ENCODE measurements at regions not wholly inside any gene's neighbourhood (a gene's known extent, or its start where the extent isn't known, plus 50 kb on each side); places are given as distances from the start of the nearest gene placed in this dataset.

- no peaks in the 10 kb centered on the region for H3K4me1 ChIP-seq
- no peak overlapping the region for H3K27ac ChIP-seq
- no peaks in the 10 kb centered on the region for H3K27me3 ChIP-seq
- intact Hi-C loops (cut with DNase I), result no loop called here
- no peaks in the 10 kb centered on the region for H3K36me3 ChIP-seq
- no peak overlapping the region for H3K4me3 ChIP-seq
- TF ChIP-seq, protein P1, sequence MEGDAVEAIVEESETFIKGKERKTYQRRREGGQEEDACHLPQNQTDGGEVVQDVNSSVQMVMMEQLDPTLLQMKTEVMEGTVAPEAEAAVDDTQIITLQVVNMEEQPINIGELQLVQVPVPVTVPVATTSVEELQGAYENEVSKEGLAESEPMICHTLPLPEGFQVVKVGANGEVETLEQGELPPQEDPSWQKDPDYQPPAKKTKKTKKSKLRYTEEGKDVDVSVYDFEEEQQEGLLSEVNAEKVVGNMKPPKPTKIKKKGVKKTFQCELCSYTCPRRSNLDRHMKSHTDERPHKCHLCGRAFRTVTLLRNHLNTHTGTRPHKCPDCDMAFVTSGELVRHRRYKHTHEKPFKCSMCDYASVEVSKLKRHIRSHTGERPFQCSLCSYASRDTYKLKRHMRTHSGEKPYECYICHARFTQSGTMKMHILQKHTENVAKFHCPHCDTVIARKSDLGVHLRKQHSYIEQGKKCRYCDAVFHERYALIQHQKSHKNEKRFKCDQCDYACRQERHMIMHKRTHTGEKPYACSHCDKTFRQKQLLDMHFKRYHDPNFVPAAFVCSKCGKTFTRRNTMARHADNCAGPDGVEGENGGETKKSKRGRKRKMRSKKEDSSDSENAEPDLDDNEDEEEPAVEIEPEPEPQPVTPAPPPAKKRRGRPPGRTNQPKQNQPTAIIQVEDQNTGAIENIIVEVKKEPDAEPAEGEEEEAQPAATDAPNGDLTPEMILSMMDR (IDR thresholded peaks at IDR 0.05), result no peak
- DNase-seq (no peak), ATAC-seq (no peak)
- H3K9me3 ChIP-seq, result no peaks in the 10 kb centered on the region
Observed at GRCh38 chr18:45496741-45497140, 118.5 kb upstream of the SLC14A2 start.

DNA sequence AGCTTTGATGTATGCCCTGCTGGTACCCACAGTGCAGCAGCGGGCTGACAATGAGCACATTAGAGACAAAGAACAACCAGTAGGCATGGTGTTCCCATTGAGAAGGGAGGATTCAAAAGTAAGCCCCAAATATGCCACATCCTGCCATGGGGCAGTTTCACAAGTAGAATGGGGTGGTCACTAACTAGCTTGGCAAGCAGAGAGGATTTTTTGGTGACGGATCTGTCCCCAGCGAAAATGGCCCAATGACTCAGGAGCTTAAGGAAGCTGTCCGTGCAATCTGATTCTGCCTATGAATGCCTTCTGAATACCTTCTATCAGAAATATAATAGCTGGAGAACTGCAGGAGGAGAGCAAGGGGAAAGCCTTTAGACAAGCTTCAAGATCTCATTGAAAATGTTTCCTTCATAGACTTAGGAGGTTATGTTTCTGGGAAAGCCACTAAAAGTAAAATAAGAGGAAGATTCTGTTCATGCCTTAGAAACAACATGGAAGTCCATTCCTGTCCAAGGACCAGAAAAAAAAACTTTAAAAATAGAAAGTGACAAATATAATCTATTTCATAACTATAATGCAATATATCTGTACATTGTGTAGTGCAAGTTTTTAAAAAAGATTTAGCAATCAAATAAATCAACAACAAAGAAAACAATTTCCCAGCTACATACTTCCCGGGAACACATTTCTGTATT, 117.5 kb upstream of the SLC14A2 start:
- no peaks in the 10 kb centered on the region for H3K9me3 ChIP-seq
- no peaks in the 10 kb centered on the region for H3K27me3 ChIP-seq
- intact Hi-C loops (cut with DNase I), result no loop called here
- DNase-seq, result no peak
- no peak overlapping the region for H3K27ac ChIP-seq
- no peak for ATAC-seq
- no peaks in the 10 kb centered on the region for H3K4me1 ChIP-seq
- H3K36me3 ChIP-seq, result no peaks in the 10 kb centered on the region
- H3K4me3 ChIP-seq, result no peak overlapping the region
- TF ChIP-seq, protein P1 (IDR thresholded peaks at IDR 0.05), result no peak

- no peak overlapping the region for H3K4me3 ChIP-seq
- H3K27me3 ChIP-seq, result no peaks in the 10 kb centered on the region
- H3K4me1 ChIP-seq, result no peaks in the 10 kb centered on the region
- no peak for ATAC-seq
- H3K27ac ChIP-seq, result no peak overlapping the region
- intact Hi-C loops (cut with DNase I), result no loop called here
- TF ChIP-seq, protein P1 (IDR thresholded peaks at IDR 0.05), result no peak
- H3K36me3 ChIP-seq, result no peaks in the 10 kb centered on the region
- no peak for DNase-seq
- H3K9me3 ChIP-seq, result no peaks in the 10 kb centered on the region
Observed at GRCh38 chr18:45498287-45498658, 117.0 kb upstream of the SLC14A2 start.

DNA sequence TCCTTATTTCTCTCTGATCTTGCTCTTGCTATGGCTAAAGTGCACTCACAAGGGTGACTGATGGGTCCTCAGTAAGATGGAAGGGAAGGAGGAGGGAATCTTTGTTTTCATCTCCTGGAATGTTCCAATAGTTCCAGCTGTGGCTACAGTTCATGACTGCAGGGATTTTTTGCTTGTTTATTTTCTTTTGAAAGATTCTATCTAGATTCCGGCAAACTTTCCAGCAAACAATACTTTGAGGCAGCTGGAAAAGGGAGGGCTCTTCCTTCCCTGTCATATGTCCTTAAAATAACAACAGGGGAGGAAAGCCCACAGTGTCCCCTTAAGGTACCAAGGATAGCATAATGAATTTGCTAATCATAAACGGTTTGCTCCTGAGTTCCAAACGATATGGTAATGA, 111.3 kb upstream of the SLC14A2 start:
- ATAC-seq (no peak), DNase-seq (no peak)
- intact Hi-C loops (cut with DNase I), result no loop called here
- Histone ChIP-seq H3K36me3 (no peaks in the 10 kb centered on the region), H3K27ac (peak overlapping the region in 1 of 2 donors; percentile 33), H3K4me3 (no peak overlapping the region), H3K4me1 (no peaks in the 10 kb centered on the region), H3K9me3 (peaks cover 0 to 1% of the 10 kb centered on the region in 2 donors), H3K27me3 (no peaks in the 10 kb centered on the region)
- TF ChIP-seq, protein P1 (IDR thresholded peaks at IDR 0.05), result no peak

DNA sequence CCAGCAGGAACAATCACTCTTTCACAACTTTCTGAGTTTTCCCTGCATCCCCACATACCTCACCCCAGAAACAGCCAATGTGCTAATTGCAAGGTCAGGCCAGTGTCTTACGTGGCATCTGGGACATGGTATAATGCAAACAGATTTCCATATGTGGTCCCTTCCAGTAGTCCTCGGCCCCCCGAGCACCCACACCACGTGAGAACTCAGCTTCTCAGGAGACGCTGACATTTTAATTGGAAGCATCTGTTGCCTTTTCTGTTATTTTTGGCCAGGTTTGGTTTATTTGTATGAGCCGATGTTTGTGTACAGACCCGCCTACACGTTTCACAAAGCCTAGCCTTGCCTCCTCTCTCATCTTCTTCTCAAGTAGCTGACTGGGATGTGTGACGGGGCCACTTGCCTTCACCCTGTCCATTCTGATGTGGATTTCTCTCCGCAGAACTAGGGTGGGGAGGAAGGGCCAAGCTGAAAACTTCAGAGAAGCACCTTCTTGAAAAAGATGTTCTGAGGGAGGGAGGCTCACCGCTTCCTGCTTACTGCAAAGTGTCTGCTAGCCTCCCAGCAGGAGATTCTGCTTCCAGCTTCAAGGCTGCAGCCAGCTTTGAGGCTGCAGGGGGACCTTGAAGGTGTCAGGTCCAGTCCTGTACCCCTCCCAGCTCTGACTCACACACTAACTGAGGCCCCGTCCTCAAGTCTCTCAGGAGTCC, 109.6 kb upstream of the SLC14A2 start:
- ATAC-seq (no peak), DNase-seq (no peak)
- peaks cover 0 to 1% of the 10 kb centered on the region in 2 donors for H3K9me3 ChIP-seq
- H3K27me3 ChIP-seq, result no peaks in the 10 kb centered on the region
- TF ChIP-seq, protein P1 (IDR thresholded peaks at IDR 0.05), result no peak
- intact Hi-C loops (cut with DNase I), result no loop called here
- H3K4me1 ChIP-seq, result no peaks in the 10 kb centered on the region
- H3K36me3 ChIP-seq, result no peaks in the 10 kb centered on the region
- H3K4me3 ChIP-seq, result no peak overlapping the region
- no peak overlapping the region for H3K27ac ChIP-seq
